Activated CD4-positive, alpha-beta T cell treated with anti-CD3 and anti-CD28 coated beads for 1 hour (primary cell): ENCODE measurements at regions not wholly inside any gene's neighbourhood (a gene's known extent, or its start where the extent isn't known, plus 50 kb on each side); places are given as distances from the start of the nearest gene placed in this dataset.

Experiments used
- DNase-seq: peaks from one replicate; pipeline ENCODE4 v3.0.0-alpha.2; 2020

DNA sequence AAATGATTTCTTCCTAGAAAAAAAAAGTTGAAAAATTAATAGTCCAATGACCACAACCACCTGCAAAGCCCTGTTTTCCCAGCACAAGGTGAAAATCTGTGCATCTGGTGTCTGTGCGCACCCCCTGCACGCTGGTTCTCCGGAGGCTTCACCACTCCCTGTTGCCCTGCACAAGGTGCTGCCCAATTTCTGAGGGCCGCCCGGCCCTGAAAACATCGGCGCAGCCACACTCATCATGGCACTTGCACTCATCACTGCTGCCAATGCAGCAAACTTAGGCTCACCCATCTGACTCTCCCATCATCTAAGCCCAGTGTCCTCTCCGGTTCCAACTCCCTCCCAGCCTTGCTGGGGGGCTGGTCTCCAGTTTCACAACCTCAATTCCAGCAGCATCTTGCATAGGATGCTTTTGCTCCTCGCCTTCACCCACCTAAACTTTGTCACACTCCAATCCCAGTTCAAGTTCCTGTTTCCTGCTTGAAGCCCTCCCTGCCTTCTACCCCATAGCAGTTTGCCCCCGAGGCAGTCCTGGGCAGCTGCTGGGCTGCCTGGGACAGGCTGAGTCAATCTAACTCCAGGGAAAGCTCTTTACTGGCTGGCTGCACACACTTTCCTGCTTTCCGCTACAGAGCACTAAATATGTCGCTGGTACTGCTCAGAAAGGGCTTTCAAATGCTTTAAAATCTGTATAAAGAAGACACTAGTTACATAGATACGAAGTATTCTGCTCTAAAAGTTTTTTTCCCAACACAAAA is 522.5 kb upstream of the ID2 start:
- DNase-seq = no peak

- DNase-seq = no peak
Observed at GRCh38 chr2:8159966-8160603, 521.8 kb upstream of the ID2 start.

DNA sequence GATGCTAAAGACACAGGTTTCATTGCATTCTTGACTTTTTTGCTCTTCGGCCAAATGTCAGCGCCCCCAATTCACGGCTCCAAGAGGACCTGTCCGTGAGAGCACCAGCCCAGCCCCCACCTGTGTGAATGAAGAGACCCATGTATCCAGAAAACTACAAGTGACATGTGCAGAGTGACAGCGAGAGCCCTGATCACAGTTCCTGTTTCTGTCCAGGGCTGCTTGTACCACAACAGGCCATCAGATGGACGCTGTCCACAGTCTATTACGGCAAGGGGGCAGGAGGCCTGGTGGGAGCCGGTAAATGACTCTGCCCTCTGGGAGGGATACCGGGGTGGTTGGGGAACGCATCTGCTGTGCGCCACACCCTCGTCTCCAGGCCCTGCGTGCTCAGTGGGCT is 520.9 kb upstream of the ID2 start:
- DNase-seq = no peak

- DNase-seq = no peak
Observed at GRCh38 chr2:8162552-8162951, 519.3 kb upstream of the ID2 start.

- no peak for DNase-seq
Observed at GRCh38 chr2:8165550-8165949, 516.3 kb upstream of the ID2 start.

DNA sequence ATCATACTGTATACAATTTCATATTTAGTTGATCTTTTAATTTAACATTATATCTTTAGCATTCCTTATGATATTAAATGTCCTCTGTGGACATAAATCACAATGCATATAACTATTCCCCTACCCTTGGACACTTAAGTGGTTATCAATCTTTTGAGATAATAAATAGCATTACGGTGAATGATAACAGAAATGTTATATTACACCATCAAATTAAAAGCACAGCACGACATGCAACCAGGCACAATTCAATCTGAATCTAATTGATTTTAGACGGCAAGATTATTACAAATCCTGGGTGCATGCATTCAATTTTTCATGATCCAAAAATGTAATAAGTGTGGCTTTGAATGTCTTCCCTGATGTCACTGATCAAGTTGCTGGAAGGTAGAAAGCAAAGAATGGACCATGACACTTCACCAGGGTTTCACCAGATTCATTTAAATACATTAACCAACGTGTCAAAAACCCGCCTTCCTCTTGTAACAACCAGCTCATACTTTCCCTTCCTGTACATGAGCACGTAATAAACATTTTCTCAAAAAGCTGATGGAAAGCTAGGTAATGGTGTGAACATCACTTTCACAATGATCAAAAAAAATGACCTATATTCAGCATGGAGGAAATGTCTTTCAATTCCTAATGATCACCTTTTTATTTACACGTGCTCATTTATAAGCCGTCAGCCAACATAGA is 513.7 kb upstream of the ID2 start:
- DNase-seq = no peak

GRCh38 chr2:8168876-8169424 is 512.9 kb upstream of the ID2 start:
- no peak for DNase-seq

- DNase-seq = no peak
Observed at GRCh38 chr2:8169443-8169842, 512.4 kb upstream of the ID2 start.

DNA sequence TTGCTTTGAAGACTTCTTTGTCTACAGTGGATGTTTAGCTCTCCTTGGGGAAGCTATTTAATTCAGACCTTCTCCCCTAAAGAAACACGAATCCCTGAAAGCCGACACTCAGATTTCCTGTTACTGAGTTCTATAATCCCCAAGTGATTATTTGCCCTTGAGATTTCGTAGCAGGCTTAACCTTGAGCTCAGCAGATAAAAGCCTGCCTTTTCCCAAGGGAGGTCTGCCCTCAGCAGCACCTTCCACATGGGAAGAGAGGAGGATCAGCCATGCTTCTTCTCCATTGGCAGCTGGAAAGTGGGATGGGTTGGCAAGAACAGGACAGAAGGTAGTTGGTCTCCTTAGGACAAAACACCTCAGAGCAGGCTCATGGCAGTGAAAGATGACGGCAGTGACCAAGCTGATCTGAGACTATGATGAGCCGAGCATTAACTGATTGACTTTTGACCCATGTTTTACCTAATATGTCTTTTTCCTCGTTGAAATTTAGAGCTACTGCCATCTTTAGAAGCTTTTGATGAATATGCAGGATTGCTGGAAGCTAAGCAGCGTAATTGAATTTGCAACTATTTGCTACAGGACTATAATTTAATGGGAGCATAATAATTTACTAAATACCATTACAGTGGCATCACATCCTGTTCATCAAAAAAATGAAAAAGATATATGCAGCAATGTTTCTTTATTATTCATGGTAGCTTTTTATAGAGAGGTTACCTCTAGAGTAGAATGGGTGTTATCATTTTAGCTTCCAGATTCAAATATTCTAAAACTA is 511.1 kb upstream of the ID2 start:
- DNase-seq = no peak

GRCh38 chr2:8171608-8172007 is 510.2 kb upstream of the ID2 start:
- DNase-seq = no peak

- no peak for DNase-seq
Observed at GRCh38 chr2:8172661-8173060, 509.2 kb upstream of the ID2 start.

DNA sequence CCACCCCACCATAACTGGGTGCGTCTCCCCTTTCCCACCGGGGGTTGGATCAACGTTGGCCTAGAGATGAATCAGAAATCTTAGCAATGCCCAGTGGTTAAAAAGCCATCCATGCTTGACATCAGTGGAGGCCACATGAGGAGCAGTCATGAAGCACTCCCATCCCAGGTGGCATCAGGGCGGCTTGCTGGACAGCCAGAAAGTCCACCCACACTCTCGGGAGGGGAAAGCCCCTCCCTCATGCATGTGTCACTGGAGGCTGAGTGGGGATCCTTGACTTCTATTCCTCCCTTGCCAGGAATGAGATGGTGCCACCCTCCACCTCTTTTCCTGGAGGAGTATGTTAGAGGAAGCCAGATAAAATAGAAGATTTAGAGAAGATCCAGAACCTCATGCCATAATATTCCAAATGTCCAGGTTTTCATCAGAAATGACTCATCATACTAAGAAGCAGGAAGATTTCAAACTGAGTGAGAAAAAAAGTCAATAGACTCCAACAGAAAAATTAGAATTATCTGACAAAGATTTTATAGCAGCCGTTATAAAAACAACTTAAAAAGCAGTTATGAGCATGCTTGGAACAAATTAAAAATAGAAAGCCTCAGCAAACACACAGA is 507.1 kb upstream of the ID2 start:
- DNase-seq = no peak

- no peak for DNase-seq
Observed at GRCh38 chr2:8176887-8177286, 505.0 kb upstream of the ID2 start.

DNA sequence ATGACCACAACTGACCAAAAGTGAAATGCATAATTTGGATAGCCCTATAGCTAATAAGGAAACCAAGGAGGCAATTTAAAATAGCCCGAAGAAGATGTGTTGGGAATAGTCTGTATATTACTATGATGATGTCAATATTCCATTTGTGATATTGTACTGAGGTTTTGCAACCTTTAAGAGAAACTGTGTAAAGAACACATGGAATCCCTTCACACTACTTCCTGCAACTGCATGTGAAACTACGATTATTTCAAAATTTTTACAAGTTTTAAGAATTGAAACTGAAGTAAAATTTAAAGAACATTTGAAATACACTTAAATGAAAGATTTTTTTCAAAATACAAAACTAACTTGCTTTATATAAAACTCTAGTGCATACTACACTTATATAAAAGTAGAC is 504.3 kb upstream of the ID2 start:
- DNase-seq = no peak

GRCh38 chr2:8178911-8179310 is 502.9 kb upstream of the ID2 start:
- no peak for DNase-seq

DNA sequence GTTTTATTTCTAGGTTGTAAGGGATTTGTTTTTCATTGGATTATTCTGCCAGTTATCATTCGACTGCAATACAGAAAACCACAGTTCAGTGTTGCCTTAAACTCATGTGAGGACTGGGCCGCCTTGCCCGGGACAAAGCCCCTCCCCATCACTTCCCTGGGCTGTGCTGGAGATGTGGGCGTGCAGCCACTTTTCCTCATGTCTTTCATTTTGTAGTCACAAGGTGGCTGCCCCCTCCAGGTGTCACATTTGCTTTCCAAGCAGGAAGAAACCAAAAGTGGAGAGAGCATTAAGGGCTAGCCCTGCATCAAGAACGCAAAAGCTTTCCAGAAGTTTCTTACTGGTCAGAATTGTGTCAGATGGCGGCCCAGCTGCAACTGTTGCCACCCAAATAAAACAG is 492.5 kb upstream of the ID2 start:
- no peak for DNase-seq

DNA sequence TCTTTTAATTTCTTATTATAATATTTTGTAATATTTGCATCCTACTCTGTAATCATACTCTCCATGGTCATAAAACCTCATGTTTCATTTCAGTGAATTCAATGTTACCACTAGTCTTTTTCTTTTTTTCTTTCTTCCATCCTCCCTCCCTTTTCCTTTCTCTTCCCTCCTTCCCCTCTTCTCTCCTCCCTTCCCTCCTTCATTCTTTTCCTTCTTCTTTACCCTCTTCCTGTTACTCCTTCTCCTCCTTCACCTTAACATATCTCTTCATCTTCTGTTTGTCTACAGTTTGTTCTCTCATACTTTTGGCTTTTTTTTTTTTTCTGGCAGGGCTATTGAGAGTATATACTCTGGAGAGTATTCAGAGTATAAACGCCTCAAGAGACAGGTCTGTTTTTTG is 491.6 kb upstream of the ID2 start:
- DNase-seq = no peak

DNA sequence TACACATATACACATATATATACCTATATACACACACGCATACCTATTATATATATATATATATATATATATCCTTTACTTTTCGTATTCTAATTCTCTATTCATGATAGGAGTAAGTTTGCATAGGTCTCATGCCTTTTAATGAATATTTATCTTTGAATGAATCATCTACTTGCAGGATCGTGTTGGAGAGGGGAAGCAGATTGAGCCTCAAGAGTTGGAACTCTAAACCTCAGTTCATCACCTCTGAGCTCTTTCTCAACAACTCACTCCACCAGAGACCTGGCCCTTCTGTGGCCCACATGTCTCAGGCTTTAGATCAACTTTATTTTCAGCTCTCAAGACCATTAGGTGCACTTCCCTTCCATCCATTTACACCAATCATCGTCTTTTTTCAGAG is 490.4 kb upstream of the ID2 start:
- no peak for DNase-seq

GRCh38 chr2:8193146-8193545 is 488.7 kb upstream of the ID2 start:
- DNase-seq = no peak

- DNase-seq = no peak
Observed at GRCh38 chr2:8193686-8194615, 487.9 kb upstream of the ID2 start.

- DNase-seq = no peak
Observed at GRCh38 chr2:8195784-8196183, 486.1 kb upstream of the ID2 start.

DNA sequence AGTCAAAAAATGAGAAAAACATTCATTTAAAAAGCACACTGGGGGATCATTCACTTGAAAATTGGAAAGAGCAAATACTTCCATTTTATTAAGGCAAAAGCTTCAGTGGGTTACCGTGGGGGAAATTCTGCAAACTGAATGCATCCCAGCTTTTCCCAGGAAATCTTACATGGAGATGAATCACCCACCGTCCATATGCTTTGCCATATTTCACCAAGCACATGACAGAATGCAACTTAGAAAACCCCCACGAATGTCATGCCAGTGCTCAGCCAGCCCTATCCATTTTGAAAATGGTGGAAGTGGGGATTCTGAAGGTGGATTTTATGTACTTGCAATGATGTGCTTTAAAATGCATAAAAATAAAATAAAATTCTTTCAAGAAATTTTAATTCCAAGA is 485.5 kb upstream of the ID2 start:
- DNase-seq = no peak
